Natural killer cell treated with Interleukin-12 subunit alpha and Interleukin-12 subunit beta and Interleukin-15 and Interleukin-18, amount 100 ng/mL, for 72 hours (primary cell): ENCODE measurements at regions not wholly inside any gene's neighbourhood (a gene's known extent, or its start where the extent isn't known, plus 50 kb on each side); places are given as distances from the start of the nearest gene placed in this dataset.

Source experiments
- ATAC-seq, 2 donors: fragments of 150-1000 bp; cut with Tn5 transposase in 1 of 2; sonication (Bioruptor Pico), chemical (Tn5 transposase) in 1 of 2; 2 replicates each; pipeline ENCODE4 v1.10.0; 2021
- DNase-seq: peaks from one replicate; pipeline ENCODE4 v3.0.0; 2022; ENCODE audit warnings: low spot score
- H3K27ac Mint-ChIP-seq, 2 donors: 1 replicate in 1 of 2; 2 replicates in 1 of 2; pipeline ENCODE4 v1.8.0; 2022; ENCODE audit warnings: mixed read lengths in 2 of 2, mild to moderate bottlenecking in 1 of 2, moderate library complexity in 1 of 2
- H3K27me3 Mint-ChIP-seq, 2 donors: 1 replicate in 1 of 2; 2 replicates in 1 of 2; pipeline ENCODE4 v1.8.0; 2022; ENCODE audit warnings: mixed read lengths in 2 of 2
- H3K36me3 Mint-ChIP-seq: one replicate; pipeline ENCODE4 v1.8.0; 2022; ENCODE audit warnings: mixed read lengths
- H3K4me1 Mint-ChIP-seq, 2 donors: 1 replicate in 1 of 2; 2 replicates in 1 of 2; pipeline ENCODE4 v1.8.0; 2022; ENCODE audit warnings: low read depth in 2 of 2, mixed read lengths in 2 of 2, mild to moderate bottlenecking in 1 of 2
- H3K4me3 Mint-ChIP-seq: one replicate; pipeline ENCODE4 v1.8.0; 2022; ENCODE audit warnings: mixed read lengths
- H3K9me3 Mint-ChIP-seq: 2 replicates; pipeline ENCODE4 v1.8.0; 2022; ENCODE audit warnings: mixed read lengths

GRCh38 chr18:41538751-41539150 is 416.3 kb upstream of the PIK3C3 start:
- peaks cover 23% of the 10 kb centered on the region for H3K9me3 Mint-ChIP-seq
- H3K36me3 Mint-ChIP-seq: peaks cover 4% of the 10 kb centered on the region
- ATAC-seq (no peak), DNase-seq (no peak)
- H3K4me3 Mint-ChIP-seq: no peak overlapping the region
- no peak overlapping the region for H3K27ac Mint-ChIP-seq
- H3K27me3 Mint-ChIP-seq: no peaks in the 10 kb centered on the region
- no peaks in the 10 kb centered on the region for H3K4me1 Mint-ChIP-seq

GRCh38 chr18:41537666-41538065 is 417.4 kb upstream of the PIK3C3 start:
- Mint-ChIP-seq H3K9me3 (peaks cover 23% of the 10 kb centered on the region), H3K27me3 (no peaks in the 10 kb centered on the region), H3K36me3 (peaks cover 4% of the 10 kb centered on the region), H3K27ac (no peak overlapping the region), H3K4me1 (no peaks in the 10 kb centered on the region), H3K4me3 (no peak overlapping the region)
- DNase-seq: no peak
- ATAC-seq: no peak

- Mint-ChIP-seq H3K36me3 (no peaks in the 10 kb centered on the region), H3K4me1 (no peaks in the 10 kb centered on the region)
- ATAC-seq: no peak
Observed at GRCh38 chr18:41532344-41533086, 422.5 kb upstream of the PIK3C3 start.

GRCh38 chr18:41530970-41531369 is 424.1 kb upstream of the PIK3C3 start:
- H3K36me3 Mint-ChIP-seq: peaks cover 5% of the 10 kb centered on the region
- DNase-seq (no peak), ATAC-seq (no peak)
- H3K9me3 Mint-ChIP-seq: peaks cover 29% of the 10 kb centered on the region
- H3K4me3 Mint-ChIP-seq: no peak overlapping the region
- H3K4me1 Mint-ChIP-seq: no peaks in the 10 kb centered on the region
- no peak overlapping the region for H3K27ac Mint-ChIP-seq
- no peaks in the 10 kb centered on the region for H3K27me3 Mint-ChIP-seq

More at GRCh38 chr18:41532344-41533086, 422.5 kb upstream of the PIK3C3 start:
- Mint-ChIP-seq H3K27me3 (no peaks in the 10 kb centered on the region), H3K9me3 (peaks cover 21% of the 10 kb centered on the region), H3K27ac (no peak overlapping the region), H3K4me3 (no peak overlapping the region)
- DNase-seq: no peak

DNA sequence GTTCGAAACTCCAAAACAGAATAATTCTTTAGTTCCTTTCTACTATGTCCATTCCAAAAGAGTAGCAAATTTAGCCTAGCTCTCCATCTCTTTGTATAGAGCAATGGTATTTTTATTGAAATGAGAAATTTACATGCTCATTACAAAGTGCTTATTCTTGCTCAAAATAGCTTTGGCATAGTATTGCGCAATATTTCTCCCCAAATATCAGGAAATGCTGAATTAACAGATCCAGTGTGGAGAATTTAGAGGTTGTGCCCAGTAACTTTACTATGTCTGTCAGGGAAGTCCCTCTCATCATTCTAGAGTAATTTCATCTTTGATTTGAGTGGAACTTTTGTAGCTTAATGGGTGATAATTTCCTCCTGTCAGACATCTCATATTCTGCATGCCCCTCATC is 425.9 kb upstream of the PIK3C3 start:
- H3K27ac Mint-ChIP-seq: no peak overlapping the region
- no peak overlapping the region for H3K4me3 Mint-ChIP-seq
- peaks cover 5% of the 10 kb centered on the region for H3K36me3 Mint-ChIP-seq
- ATAC-seq (no peak), DNase-seq (no peak)
- H3K27me3 Mint-ChIP-seq: no peaks in the 10 kb centered on the region
- no peaks in the 10 kb centered on the region for H3K4me1 Mint-ChIP-seq
- H3K9me3 Mint-ChIP-seq: peaks cover 19% of the 10 kb centered on the region

DNA sequence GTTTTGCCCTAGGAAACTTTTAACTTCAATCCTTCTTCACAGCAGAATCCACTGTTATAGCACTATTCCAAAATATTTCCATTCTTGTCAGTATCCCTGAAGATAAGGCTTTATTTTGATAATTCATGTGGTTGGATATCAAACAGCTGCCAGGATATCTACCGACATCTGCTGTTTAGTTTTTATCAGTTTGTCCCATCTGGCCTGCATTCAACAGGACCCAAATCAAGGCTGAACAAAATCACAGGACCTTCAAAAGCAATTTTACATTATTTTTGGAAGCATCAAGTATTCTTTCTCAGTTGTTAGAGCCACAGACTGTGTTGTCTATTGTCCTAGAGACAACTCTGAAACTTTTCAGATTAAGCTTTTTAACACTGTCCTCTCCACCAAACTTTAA is 429.0 kb upstream of the PIK3C3 start:
- peaks cover 19% of the 10 kb centered on the region for H3K9me3 Mint-ChIP-seq
- no peak overlapping the region for H3K4me3 Mint-ChIP-seq
- ATAC-seq: no peak
- no peaks in the 10 kb centered on the region for H3K4me1 Mint-ChIP-seq
- peaks cover 5% of the 10 kb centered on the region for H3K36me3 Mint-ChIP-seq
- no peak for DNase-seq
- no peaks in the 10 kb centered on the region for H3K27me3 Mint-ChIP-seq
- H3K27ac Mint-ChIP-seq: no peak overlapping the region

DNA sequence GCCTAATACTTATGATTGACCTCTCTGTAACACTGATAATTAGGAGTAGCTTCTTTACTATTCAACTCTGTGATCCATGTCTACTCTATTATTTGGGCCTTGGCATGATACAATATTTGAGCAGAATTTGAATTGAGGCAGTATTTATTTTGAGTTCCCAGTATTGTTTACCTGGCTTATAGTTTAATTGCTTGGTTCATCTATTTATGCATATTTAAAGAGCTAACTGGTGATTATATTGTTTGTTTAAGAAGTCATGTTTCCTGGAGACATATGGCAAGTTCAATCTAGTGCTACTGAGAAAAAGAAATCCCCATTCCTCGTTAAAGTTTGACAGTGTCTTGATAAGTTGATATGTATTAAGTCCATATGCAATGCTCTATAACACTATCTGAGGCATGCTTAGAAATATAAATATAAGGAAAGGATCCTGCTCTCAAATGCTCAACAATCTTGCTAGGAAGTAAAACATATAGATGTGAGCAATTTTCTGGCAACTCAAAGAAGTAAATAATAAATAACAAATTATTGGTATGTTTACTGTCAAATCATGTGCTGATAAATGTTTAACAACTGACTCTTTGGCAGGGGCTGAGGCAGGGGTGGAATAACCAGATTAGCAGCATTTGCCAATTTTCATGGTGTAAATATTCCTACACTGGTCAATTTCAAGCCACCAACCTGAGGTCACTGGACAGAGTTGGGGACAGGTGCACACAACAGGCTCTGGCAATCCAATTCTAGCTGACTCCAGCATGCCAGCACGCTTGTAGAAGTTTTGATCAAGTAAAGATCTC is 430.2 kb upstream of the PIK3C3 start:
- Mint-ChIP-seq H3K9me3 (peaks cover 12% of the 10 kb centered on the region), H3K4me1 (no peaks in the 10 kb centered on the region), H3K4me3 (no peak overlapping the region), H3K27me3 (no peaks in the 10 kb centered on the region), H3K36me3 (peaks cover 5% of the 10 kb centered on the region), H3K27ac (no peak overlapping the region)
- ATAC-seq (no peak), DNase-seq (no peak)

- H3K4me3 Mint-ChIP-seq: no peak overlapping the region
- H3K27me3 Mint-ChIP-seq: no peaks in the 10 kb centered on the region
- ATAC-seq (no peak), DNase-seq (no peak)
- H3K27ac Mint-ChIP-seq: no peak overlapping the region
- H3K4me1 Mint-ChIP-seq: no peaks in the 10 kb centered on the region
- H3K9me3 Mint-ChIP-seq: peaks cover 3% of the 10 kb centered on the region
- no peaks in the 10 kb centered on the region for H3K36me3 Mint-ChIP-seq
Observed at GRCh38 chr18:41517142-41517541, 437.9 kb upstream of the PIK3C3 start.

- H3K36me3 Mint-ChIP-seq: no peaks in the 10 kb centered on the region
- no peak overlapping the region for H3K4me3 Mint-ChIP-seq
- H3K27me3 Mint-ChIP-seq: no peaks in the 10 kb centered on the region
- no peaks in the 10 kb centered on the region for H3K4me1 Mint-ChIP-seq
- H3K27ac Mint-ChIP-seq: no peak overlapping the region
- no peak for ATAC-seq
- H3K9me3 Mint-ChIP-seq: peaks cover 12% of the 10 kb centered on the region
- DNase-seq: no peak
Observed at GRCh38 chr18:41513438-41513837, 441.6 kb upstream of the PIK3C3 start.

- H3K4me3 Mint-ChIP-seq: no peak overlapping the region
- ATAC-seq (no peak), DNase-seq (no peak)
- no peak overlapping the region for H3K27ac Mint-ChIP-seq
- peaks cover 4% of the 10 kb centered on the region for H3K9me3 Mint-ChIP-seq
- no peaks in the 10 kb centered on the region for H3K36me3 Mint-ChIP-seq
- no peaks in the 10 kb centered on the region for H3K4me1 Mint-ChIP-seq
- H3K27me3 Mint-ChIP-seq: no peaks in the 10 kb centered on the region
Observed at GRCh38 chr18:41504316-41504715, 450.7 kb upstream of the PIK3C3 start.

- ATAC-seq (no peak), DNase-seq (no peak)
- Mint-ChIP-seq H3K27me3 (no peaks in the 10 kb centered on the region), H3K27ac (no peak overlapping the region), H3K4me3 (no peak overlapping the region), H3K36me3 (no peaks in the 10 kb centered on the region), H3K4me1 (no peaks in the 10 kb centered on the region), H3K9me3 (peaks cover 4% of the 10 kb centered on the region)
Observed at GRCh38 chr18:41501848-41502247, 453.2 kb upstream of the PIK3C3 start.

DNA sequence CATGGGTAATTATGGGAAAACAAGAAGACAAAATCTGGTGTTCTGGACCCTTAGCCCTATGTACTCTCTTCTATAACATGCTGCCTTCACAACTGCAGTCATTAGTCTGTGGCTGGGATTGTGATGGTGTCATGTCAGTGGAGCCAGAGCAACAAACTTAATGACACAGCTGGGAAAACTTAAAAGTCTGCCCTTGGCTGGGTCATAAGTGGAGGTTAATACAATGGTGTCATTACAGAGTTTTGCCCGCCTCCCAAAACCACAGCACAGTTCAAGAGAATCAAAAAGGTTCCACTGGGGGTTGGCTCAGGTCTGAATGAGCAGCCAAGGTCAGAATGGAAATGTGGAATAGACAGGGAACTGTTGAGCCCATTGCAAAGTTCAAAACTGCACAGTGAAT is 455.7 kb upstream of the PIK3C3 start:
- Mint-ChIP-seq H3K9me3 (no peaks in the 10 kb centered on the region), H3K36me3 (no peaks in the 10 kb centered on the region), H3K27ac (no peak overlapping the region), H3K4me1 (no peaks in the 10 kb centered on the region), H3K4me3 (no peak overlapping the region), H3K27me3 (no peaks in the 10 kb centered on the region)
- ATAC-seq (no peak), DNase-seq (no peak)

- H3K4me3 Mint-ChIP-seq: no peak overlapping the region
- no peaks in the 10 kb centered on the region for H3K27me3 Mint-ChIP-seq
- H3K4me1 Mint-ChIP-seq: no peaks in the 10 kb centered on the region
- DNase-seq (no peak), ATAC-seq (no peak)
- peaks cover 9% of the 10 kb centered on the region for H3K36me3 Mint-ChIP-seq
- H3K9me3 Mint-ChIP-seq: peaks cover 24% of the 10 kb centered on the region
- H3K27ac Mint-ChIP-seq: no peak overlapping the region
Observed at GRCh38 chr18:41490861-41491260, 464.2 kb upstream of the PIK3C3 start.

GRCh38 chr18:41486575-41486974 is 468.5 kb upstream of the PIK3C3 start:
- no peaks in the 10 kb centered on the region for H3K27me3 Mint-ChIP-seq
- H3K4me3 Mint-ChIP-seq: no peak overlapping the region
- DNase-seq: no peak
- peaks cover 14% of the 10 kb centered on the region for H3K9me3 Mint-ChIP-seq
- H3K27ac Mint-ChIP-seq: no peak overlapping the region
- ATAC-seq: no peak
- H3K4me1 Mint-ChIP-seq: no peaks in the 10 kb centered on the region
- H3K36me3 Mint-ChIP-seq: peaks cover 9% of the 10 kb centered on the region
